Mesothelial cell of epicardium (in vitro differentiated cells): ENCODE measurements at regions not wholly inside any gene's neighbourhood (a gene's known extent, or its start where the extent isn't known, plus 50 kb on each side); places are given as distances from the start of the nearest gene placed in this dataset.

Experiments used
- DNase-seq, 2 experiments: peaks; one replicate each; pipeline ENCODE4 v3.0.0; 2021; ENCODE audit warnings: low spot score in 2 of 2; ENCODE audit not compliant: unreplicated experiment in 2 of 2
- H3K27ac Mint-ChIP-seq: 2 replicates; pipeline ENCODE4 v1.8.0; 2021; ENCODE audit warnings: mixed read lengths
- H3K27me3 Mint-ChIP-seq: 2 replicates; pipeline ENCODE4 v1.8.0; 2021; ENCODE audit warnings: low read depth, mixed read lengths
- H3K36me3 Mint-ChIP-seq: 2 replicates; pipeline ENCODE4 v1.8.0; 2021; ENCODE audit warnings: mixed read lengths
- H3K4me1 Mint-ChIP-seq: 2 replicates; pipeline ENCODE4 v1.8.0; 2021; ENCODE audit warnings: mixed read lengths
- H3K4me3 Mint-ChIP-seq: 2 replicates; pipeline ENCODE4 v1.8.0; 2021; ENCODE audit warnings: mild to moderate bottlenecking, moderate library complexity, mixed read lengths
- H3K9me3 Mint-ChIP-seq: 2 replicates; pipeline ENCODE4 v1.8.0; 2021; ENCODE audit warnings: mixed read lengths
- CTCF ChIP-seq: fragments of 200-600 bp; sonication (generic); IDR thresholded peaks from one replicate; pipeline ENCODE4 v1.5.0; 2021; ENCODE audit warnings: antibody characterized with exemption; ENCODE audit not compliant: unreplicated experiment

- H3K36me3 Mint-ChIP-seq: no peaks in the 10 kb centered on the region
- H3K4me3 Mint-ChIP-seq: no peak overlapping the region
- H3K27ac Mint-ChIP-seq: no peak overlapping the region
- H3K9me3 Mint-ChIP-seq: no peaks in the 10 kb centered on the region
- no peak for TF ChIP-seq CTCF
- no peaks in the 10 kb centered on the region for H3K27me3 Mint-ChIP-seq
- H3K4me1 Mint-ChIP-seq: peaks cover 11% of the 10 kb centered on the region
- DNase-seq: no peak
Measured at GRCh38 chr5:158317507-158317906, 458.6 kb upstream of the CLINT1 start.

GRCh38 chr5:158313733-158314464 is 455.0 kb upstream of the CLINT1 start:
- DNase-seq: no peak
- H3K9me3 Mint-ChIP-seq: no peaks in the 10 kb centered on the region
- no peaks in the 10 kb centered on the region for H3K36me3 Mint-ChIP-seq
- H3K27ac Mint-ChIP-seq: no peak overlapping the region
- no peak for TF ChIP-seq CTCF
- H3K4me3 Mint-ChIP-seq: no peak overlapping the region
- H3K27me3 Mint-ChIP-seq: peaks cover 8% of the 10 kb centered on the region
- H3K4me1 Mint-ChIP-seq: peaks cover 5% of the 10 kb centered on the region

GRCh38 chr5:158313027-158313732 is 454.2 kb upstream of the CLINT1 start:
- DNase-seq: no peak
- peaks cover 8% of the 10 kb centered on the region for H3K27me3 Mint-ChIP-seq
- peaks cover 11% of the 10 kb centered on the region for H3K4me1 Mint-ChIP-seq
- no peak overlapping the region for H3K27ac Mint-ChIP-seq
- TF ChIP-seq CTCF: no peak
- H3K36me3 Mint-ChIP-seq: no peaks in the 10 kb centered on the region
- no peaks in the 10 kb centered on the region for H3K9me3 Mint-ChIP-seq
- no peak overlapping the region for H3K4me3 Mint-ChIP-seq

- H3K27me3 Mint-ChIP-seq: peaks cover 13% of the 10 kb centered on the region
- no peak overlapping the region for H3K4me3 Mint-ChIP-seq
- TF ChIP-seq CTCF: no peak
- H3K4me1 Mint-ChIP-seq: peaks cover 13% of the 10 kb centered on the region
- no peaks in the 10 kb centered on the region for H3K36me3 Mint-ChIP-seq
- DNase-seq: no peak
- no peaks in the 10 kb centered on the region for H3K9me3 Mint-ChIP-seq
- H3K27ac Mint-ChIP-seq: no peak overlapping the region
Measured at GRCh38 chr5:158309088-158309807, 450.3 kb upstream of the CLINT1 start.

GRCh38 chr5:158308429-158309025 is 449.6 kb upstream of the CLINT1 start:
- Mint-ChIP-seq H3K36me3 (no peaks in the 10 kb centered on the region), H3K27ac (no peak overlapping the region), H3K9me3 (no peaks in the 10 kb centered on the region), H3K27me3 (peaks cover 13% of the 10 kb centered on the region), H3K4me1 (peaks cover 13% of the 10 kb centered on the region), H3K4me3 (no peak overlapping the region)
- TF ChIP-seq CTCF: no peak
- DNase-seq: no peak
